K562 (cell line): ENCODE measurements at regions not wholly inside any gene's neighbourhood (a gene's known extent, or its start where the extent isn't known, plus 50 kb on each side); places are given as distances from the start of the nearest gene placed in this dataset.

ENCODE experiments used
- ATAC-seq: fragments of 200-7000 bp; cut with Tn5 transposase; 3 replicates; pipeline ENCODE4 v1.9.1; 2020; ENCODE audit warnings: moderate library complexity
- BruUV-seq: library from RNA; stranded (reverse); fragments of 400-500 nt; replicated peaks from 2 replicates; lab custom pipeline; 2021; lab: Mats Ljungman, UMichigan
- CTCF ChIA-PET: fragments of 300-600 bp; formaldehyde crosslinking; extraction: SDS; loops from one replicate; lab custom pipeline; 2021; ENCODE audit warnings: low intra/inter-chr PET ratio; lab: Yijun Ruan, JAX
- POLR2A ChIA-PET: fragments of 300-600, 350-650 bp; sonication (Branson Sonifier 250); formaldehyde crosslinking; extraction: SDS; loops from one replicate; lab custom pipeline; 2021; ENCODE audit warnings: antibody characterized with exemption, inconsistent platforms; lab: Yijun Ruan, JAX
- DNase-seq, 4 experiments: peaks; one replicate each; pipeline versions ENCODE4 v3.0.0 to v3.0.0-alpha.2; 2011 to 2018; ENCODE audit warnings: low spot score in 3 of 4, mixed read lengths in 3 of 4; ENCODE audit errors: extremely low read depth in 1 of 4
- FAIRE-seq: peaks from 2 replicates; lab custom pipeline; 2011; peaks lifted over from hg19 to GRCh38; lab: Jason Lieb, UNC
- H2AFZ ChIP-seq: 2 replicates; pipeline ENCODE4 v1.6.0; 2011; ENCODE audit warnings: low read depth, low read length, control low read depth, inconsistent platforms
- H3K27ac ChIP-seq: fragments of 200-600 bp; 3 replicates; pipeline ENCODE4 v1.8.0; 2011; ENCODE audit warnings: low read depth, mild to moderate bottlenecking, control low read depth, inconsistent platforms, low read length, moderate library complexity, mixed read lengths; ENCODE audit errors: extremely low read depth
- H3K27me3 ChIP-seq, 2 experiments: fragments of 300-600 bp in 1 of 2; 2 replicates in 1 of 2; 3 replicates in 1 of 2; pipeline versions ENCODE4 v1.6.0 to v1.8.0; 2011; ENCODE audit warnings: inconsistent platforms in 2 of 2, low read length in 2 of 2, mild to moderate bottlenecking in 1 of 2, mixed read lengths in 1 of 2, moderate library complexity in 1 of 2; ENCODE audit not compliant: control insufficient read depth in 2 of 2, insufficient read depth in 2 of 2
- H3K36me3 ChIP-seq: fragments of 300-600 bp; 3 replicates; pipeline ENCODE4 v1.8.0; 2011; ENCODE audit warnings: mild to moderate bottlenecking, low read length, inconsistent platforms; ENCODE audit not compliant: control insufficient read depth, insufficient read depth
- H3K4me1 ChIP-seq, 2 experiments: fragments of 200-600 bp in 1 of 2; replicated peaks in 1 of 2; 2 replicates in 1 of 2; 3 replicates in 1 of 2; pipeline versions ENCODE4 v1.5.1 to v1.8.0; 2011; ENCODE audit warnings: inconsistent platforms in 2 of 2, low read length in 2 of 2, mild to moderate bottlenecking in 1 of 2, mixed read lengths in 1 of 2, moderate library complexity in 1 of 2; ENCODE audit not compliant: control insufficient read depth in 2 of 2, insufficient read depth in 2 of 2
- H3K4me2 ChIP-seq: 2 replicates; pipeline ENCODE4 v1.6.1; 2011; ENCODE audit warnings: low read length, control low read depth, inconsistent platforms, mixed read lengths; ENCODE audit not compliant: insufficient read depth
- H3K4me3 ChIP-seq: fragments of 200-600 bp; sonication (generic), shearing (Covaris generic); 2 replicates; pipeline ENCODE4 v1.5.1; 2016; ENCODE audit warnings: control low read depth, inconsistent platforms
- H3K79me2 ChIP-seq: fragments of 200-600 bp; 3 replicates; pipeline ENCODE4 v1.8.0; 2011; ENCODE audit warnings: low read length, inconsistent platforms; ENCODE audit not compliant: control insufficient read depth, insufficient read depth
- H3K9ac ChIP-seq, 2 experiments: 2 replicates each; pipeline versions ENCODE4 v1.6.0 to v1.6.1; 2011; ENCODE audit warnings: low read depth in 2 of 2, low read length in 2 of 2, control low read depth in 1 of 2, inconsistent platforms in 1 of 2, mild to moderate bottlenecking in 1 of 2, mixed read lengths in 1 of 2; ENCODE audit not compliant: insufficient read depth in 1 of 2
- H3K9me1 ChIP-seq: one replicate; pipeline ENCODE4 v1.6.0; 2011; ENCODE audit warnings: inconsistent platforms, mild to moderate bottlenecking, low read length, moderate library complexity; ENCODE audit not compliant: control insufficient read depth, insufficient read depth
- H3K9me3 ChIP-seq: replicated peaks from 2 replicates; pipeline ENCODE4 v1.5.1; 2011; ENCODE audit warnings: low read depth, low read length, inconsistent platforms; ENCODE audit not compliant: control insufficient read depth, insufficient read depth
- H4K20me1 ChIP-seq: replicated peaks from 2 replicates; pipeline ENCODE4 v1.6.1; 2011; ENCODE audit warnings: low read length, inconsistent platforms, mixed read lengths; ENCODE audit not compliant: control insufficient read depth, insufficient read depth
- AFF1 ChIP-seq, 2 experiments: fragments of 450-650 bp; IDR thresholded peaks; 2 replicates each; pipeline ENCODE4 v1.6.1; 2018; ENCODE audit warnings: mild to moderate bottlenecking in 2 of 2, low read depth in 1 of 2; ENCODE audit not compliant: partially characterized antibody in 2 of 2
- CBX3 ChIP-seq, 2 experiments: IDR thresholded peaks; 1 replicate in 1 of 2; 2 replicates in 1 of 2; pipeline ENCODE4 v1.6.1; 2012; ENCODE audit warnings: inconsistent platforms in 2 of 2, low read length in 2 of 2, borderline replicate concordance in 1 of 2, control low read depth in 1 of 2
- CBX5 ChIP-seq: IDR thresholded peaks from 2 replicates; pipeline ENCODE4 v1.6.1; 2014; ENCODE audit warnings: low read depth, borderline replicate concordance
- HNRNPLL ChIP-seq: fragments of 200-400 bp; formaldehyde crosslinking; IDR thresholded peaks from 2 replicates; pipeline ENCODE4 v1.6.1; 2017; ENCODE audit warnings: low read length, low read depth, mild to moderate bottlenecking; ENCODE audit not compliant: poor library complexity, severe bottlenecking
- LEF1 ChIP-seq: fragments of 450-650 bp; IDR thresholded peaks from 2 replicates; pipeline ENCODE4 v1.6.1; 2016; ENCODE audit warnings: mild to moderate bottlenecking
- POLR2AphosphoS5 ChIP-seq: IDR thresholded peaks from 2 replicates; pipeline ENCODE4 v1.6.1; 2011; ENCODE audit warnings: mild to moderate bottlenecking, low read depth, low read length, moderate library complexity; ENCODE audit not compliant: control insufficient read depth, insufficient read depth
- RBM25 ChIP-seq: fragments of 200-400 bp; formaldehyde crosslinking; IDR thresholded peaks from 2 replicates; pipeline ENCODE4 v1.6.1; 2018; ENCODE audit warnings: low read length, low read depth, moderate library complexity; ENCODE audit not compliant: severe bottlenecking
- SNRNP70 ChIP-seq: fragments of 200-400 bp; formaldehyde crosslinking; optimal IDR thresholded peaks from 2 replicates; pipeline ENCODE3; 2017; ENCODE audit warnings: low read depth, low read length
- TRIM24 ChIP-seq, 2 experiments: fragments of 450-650 bp; IDR thresholded peaks; 2 replicates each; pipeline ENCODE4 v1.6.1; 2016
- TRIM28 ChIP-seq: fragments of 450-650 bp; IDR thresholded peaks from 2 replicates; pipeline ENCODE4 v1.6.1; 2017
- XRCC3 ChIP-seq: fragments of 450-650 bp; IDR thresholded peaks from 2 replicates; pipeline ENCODE4 v1.6.1; 2017; ENCODE audit warnings: mild to moderate bottlenecking, moderate library complexity
- ZKSCAN3 ChIP-seq: fragments of 250-450 bp; sonication (Bioruptor Pico); IDR thresholded peaks from 2 replicates; pipeline ENCODE4 v1.4.0; 2020
- in situ Hi-C: fragments of 300-500 bp; cut with MboI; formaldehyde crosslinking; loops from 4 replicates; pipeline ENCODE4 v1.15.0; 2018; ENCODE audit warnings: inconsistent platforms, mixed read lengths
- intact Hi-C: fragments of 100-400 bp; cut with micrococcal nuclease; formaldehyde crosslinking; loops from 2 replicates; pipeline ENCODE4 v1.14.2; 2022
- TF ChIP-seq, protein P1 (sequence below): fragments of 450-650 bp; IDR thresholded peaks from 2 replicates; pipeline ENCODE4 v1.6.1; 2018; ENCODE audit warnings: mild to moderate bottlenecking, low read depth; ENCODE audit not compliant: partially characterized antibody
- TF ChIP-seq, protein P2 (sequence below): fragments of 250-450 bp; sonication (Bioruptor Pico); IDR thresholded peaks from 2 replicates; pipeline ENCODE4 v1.5.1; 2021; ENCODE audit warnings: mild to moderate bottlenecking
- TF ChIP-seq, protein P3 (sequence below): IDR thresholded peaks from 2 replicates; pipeline ENCODE4 v1.6.1; 2011; ENCODE audit not compliant: insufficient read length; ENCODE audit errors: extremely low read depth

DNA sequence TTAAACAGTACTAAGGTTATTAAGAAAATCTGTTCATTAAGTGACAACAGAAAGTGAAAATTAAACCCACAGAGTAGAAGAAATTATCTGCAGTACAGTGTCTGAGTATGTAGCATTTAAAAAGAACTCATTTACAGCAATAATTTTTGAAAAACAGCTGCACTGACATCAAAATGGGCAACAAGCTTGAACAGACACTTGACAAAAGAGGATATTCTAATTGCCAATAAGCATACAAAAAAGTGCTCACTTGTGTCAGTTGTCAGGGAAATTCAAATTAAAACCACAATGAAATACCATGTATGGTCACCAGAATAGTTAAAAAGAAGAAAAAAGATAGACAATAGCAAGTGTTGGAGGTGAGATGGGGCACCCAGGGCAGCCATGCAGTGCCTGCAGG, 93.3 kb upstream of the LINC01488 start:
- ATAC-seq, result no peak
- H4K20me1 ChIP-seq, result no peaks in the 10 kb centered on the region
- H2AFZ ChIP-seq, result no peak overlapping the region
- H3K9ac ChIP-seq, result no peak overlapping the region
- CTCF ChIA-PET, result no interaction called here
- peaks cover 3% of the 10 kb centered on the region; the same call in 2 of the 3 replicates for H3K79me2 ChIP-seq
- no peak overlapping the region for H3K4me3 ChIP-seq
- H3K4me1 ChIP-seq, result peaks cover 8 to 38% of the 10 kb centered on the region in 2 experiments; a peak in 4 of 5 replicates
- no peak overlapping the region for H3K4me2 ChIP-seq
- intact Hi-C loops (no loop called here), in situ Hi-C loops (no loop called here)
- TF ChIP-seq, protein P1, sequence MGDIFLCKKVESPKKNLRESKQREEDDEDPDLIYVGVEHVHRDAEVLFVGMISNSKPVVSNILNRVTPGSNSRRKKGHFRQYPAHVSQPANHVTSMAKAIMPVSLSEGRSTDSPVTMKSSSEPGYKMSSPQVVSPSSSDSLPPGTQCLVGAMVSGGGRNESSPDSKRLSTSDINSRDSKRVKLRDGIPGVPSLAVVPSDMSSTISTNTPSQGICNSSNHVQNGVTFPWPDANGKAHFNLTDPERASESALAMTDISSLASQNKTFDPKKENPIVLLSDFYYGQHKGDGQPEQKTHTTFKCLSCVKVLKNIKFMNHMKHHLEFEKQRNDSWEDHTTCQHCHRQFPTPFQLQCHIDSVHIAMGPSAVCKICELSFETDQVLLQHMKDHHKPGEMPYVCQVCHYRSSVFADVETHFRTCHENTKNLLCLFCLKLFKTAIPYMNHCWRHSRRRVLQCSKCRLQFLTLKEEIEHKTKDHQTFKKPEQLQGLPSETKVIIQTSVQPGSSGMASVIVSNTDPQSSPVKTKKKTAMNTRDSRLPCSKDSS, result peak; percentile 45
- TF ChIP-seq, protein P2, sequence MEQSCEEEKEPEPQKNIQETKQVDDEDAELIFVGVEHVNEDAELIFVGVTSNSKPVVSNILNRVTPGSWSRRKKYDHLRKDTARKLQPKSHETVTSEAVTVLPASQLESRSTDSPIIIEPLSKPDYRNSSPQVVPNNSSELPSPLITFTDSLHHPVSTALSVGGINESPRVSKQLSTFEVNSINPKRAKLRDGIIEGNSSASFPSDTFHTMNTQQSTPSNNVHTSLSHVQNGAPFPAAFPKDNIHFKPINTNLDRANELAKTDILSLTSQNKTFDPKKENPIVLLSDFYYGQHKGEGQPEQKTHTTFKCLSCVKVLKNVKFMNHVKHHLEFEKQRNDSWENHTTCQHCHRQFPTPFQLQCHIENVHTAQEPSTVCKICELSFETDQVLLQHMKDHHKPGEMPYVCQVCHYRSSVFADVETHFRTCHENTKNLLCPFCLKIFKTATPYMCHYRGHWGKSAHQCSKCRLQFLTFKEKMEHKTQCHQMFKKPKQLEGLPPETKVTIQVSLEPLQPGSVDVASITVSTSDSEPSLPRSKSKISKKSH (CRISPR knock-in tag), result 0 out of 2 replicates have a peak, but pooled peaks have one; percentile 38
- TF ChIP-seq POLR2AphosphoS5 (no peak), RBM25 (peak; percentile 36), AFF1 (IDR thresholded peaks at IDR 0.05; ENCODE audit: low read depth in 1 of 2, partially characterized antibody in 2 of 2) (peak; percentile 51 to 100), CBX5 (peak; percentile 65; the same call in 1 of the 2 replicates), LEF1 (no peak), HNRNPLL (no peak), TRIM24 (IDR thresholded peaks at IDR 0.05) (peak; percentile 42 to 54; a peak in 2 of 4 replicates), XRCC3 (no peak), TRIM28 (peak; percentile 94), ZKSCAN3 (no peak), SNRNP70 (no peak), CBX3 (IDR thresholded peaks at IDR 0.05; ENCODE audit: borderline replicate concordance in 1 of 2, low read length in 2 of 2) (peak in 1 of 2 experiments; percentile 94; a peak in 2 of 3 replicates)
- TF ChIP-seq, protein P3, sequence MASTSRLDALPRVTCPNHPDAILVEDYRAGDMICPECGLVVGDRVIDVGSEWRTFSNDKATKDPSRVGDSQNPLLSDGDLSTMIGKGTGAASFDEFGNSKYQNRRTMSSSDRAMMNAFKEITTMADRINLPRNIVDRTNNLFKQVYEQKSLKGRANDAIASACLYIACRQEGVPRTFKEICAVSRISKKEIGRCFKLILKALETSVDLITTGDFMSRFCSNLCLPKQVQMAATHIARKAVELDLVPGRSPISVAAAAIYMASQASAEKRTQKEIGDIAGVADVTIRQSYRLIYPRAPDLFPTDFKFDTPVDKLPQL, result no peak
- TF ChIP-seq, all 486 proteins: peak for 8
- Histone ChIP-seq H3K9me3 (peaks cover 16% of the 10 kb centered on the region), H3K27me3 (no peaks in the 10 kb centered on the region), H3K27ac (no peak overlapping the region), H3K36me3 (no peaks in the 10 kb centered on the region; the same call in 2 of the 3 replicates), H3K9me1 (no peaks in the 10 kb centered on the region)
- no TSS peak for BruUV-seq
- POLR2A ChIA-PET, result interaction anchor here (1.2 kb wide), 1 partner anchor 77 kb away, joined by 3 read pairs; no protein-coding TSS in a partner anchor
- no peak for DNase-seq
- no peak for FAIRE-seq
